Activated CD8-positive, alpha-beta memory T cell treated with anti-CD3 and anti-CD28 coated beads for 1 hour (primary cell): ENCODE measurements at regions not wholly inside any gene's neighbourhood (a gene's known extent, or its start where the extent isn't known, plus 50 kb on each side); places are given as distances from the start of the nearest gene placed in this dataset.

ENCODE experiments used
- DNase-seq, 2 donors: peaks; one replicate each; pipeline ENCODE4 v3.0.0-alpha.2; 2020; ENCODE audit warnings: low read depth in 1 of 2; ENCODE audit errors: extremely low read depth in 1 of 2

DNA sequence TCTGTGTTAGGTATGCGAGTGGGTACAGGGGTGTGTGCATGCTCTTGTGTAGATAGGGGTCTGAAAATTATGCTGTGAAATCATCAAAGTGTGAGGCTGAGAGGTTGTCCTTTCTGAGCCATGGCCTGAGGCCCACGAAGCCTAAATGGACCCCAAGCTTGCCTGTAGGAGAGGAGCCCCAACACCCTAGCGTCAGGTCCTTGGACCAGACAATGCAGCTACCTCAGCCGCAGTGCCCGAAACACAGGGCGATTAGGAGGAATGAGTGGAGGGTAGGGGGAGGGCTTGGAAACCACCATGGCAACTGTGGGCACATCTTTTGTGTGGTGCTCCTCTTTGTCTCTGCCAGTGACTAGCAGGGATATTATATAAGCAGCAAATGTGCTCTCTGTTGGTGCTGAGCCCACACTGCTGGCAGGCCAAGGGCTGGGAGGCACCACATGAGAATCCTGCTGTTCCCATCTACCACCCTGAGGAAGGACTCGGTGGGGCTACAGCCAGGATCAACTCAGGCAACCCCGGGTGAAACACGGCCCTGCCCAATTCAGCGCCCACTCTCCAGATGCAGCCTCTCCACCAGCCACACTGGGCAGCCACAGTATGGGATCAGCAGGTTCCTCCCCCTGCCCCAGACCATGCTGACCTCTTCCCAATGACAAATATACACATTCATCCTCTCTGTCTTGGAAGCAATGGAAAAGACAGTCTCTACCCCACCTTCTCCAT is 84.6 kb upstream of the FSTL4 start:
- no peak for DNase-seq

DNA sequence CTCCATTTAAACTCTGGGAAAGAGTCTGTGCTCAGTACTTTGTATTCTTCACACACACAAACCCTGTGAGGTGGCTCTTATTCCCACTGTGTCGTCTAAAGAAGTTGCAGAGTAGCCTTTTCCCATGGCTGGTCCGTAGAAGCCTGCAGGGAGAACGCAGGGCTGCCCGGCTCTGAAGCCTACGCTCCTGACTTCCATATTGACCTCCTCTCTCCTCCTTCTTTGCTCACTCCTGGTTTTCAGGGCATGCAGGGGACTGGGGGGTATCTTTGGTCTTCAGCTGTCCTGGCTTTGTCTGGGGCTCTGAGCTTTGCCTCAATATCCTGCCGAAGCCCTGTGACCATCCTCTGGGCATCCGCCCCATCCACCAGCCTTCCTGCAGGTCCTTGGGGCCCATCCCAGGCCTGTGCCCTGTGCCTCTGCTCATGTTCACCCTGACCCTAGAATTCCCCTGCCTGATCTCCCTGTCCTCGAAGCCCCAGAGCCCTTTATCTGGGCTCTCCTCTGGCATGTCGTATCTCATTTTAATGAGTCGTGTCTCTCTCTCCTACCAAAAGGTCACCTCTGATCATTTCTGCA is 83.8 kb upstream of the FSTL4 start:
- no peak for DNase-seq

GRCh38 chr5:133694181-133694831 is 82.0 kb upstream of the FSTL4 start:
- no peak for DNase-seq

DNA sequence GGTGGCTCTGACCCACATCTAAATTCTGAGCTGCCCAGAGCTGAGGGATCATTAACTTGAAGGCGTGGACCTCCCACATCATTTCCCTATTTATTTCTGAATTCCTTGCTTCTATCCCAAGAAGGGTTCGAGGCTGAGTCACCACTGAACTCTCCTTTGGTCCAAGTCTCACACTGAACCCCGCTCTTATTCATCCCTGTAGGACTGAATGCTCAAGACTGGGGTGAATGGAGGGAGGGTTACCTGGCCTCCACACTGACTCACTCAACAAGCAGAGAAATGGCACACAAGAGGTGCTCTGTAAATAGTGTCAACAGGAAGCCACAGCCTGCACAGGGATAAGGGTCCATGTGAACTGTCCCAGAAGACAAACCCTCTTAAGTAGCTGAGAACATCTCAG is 79.1 kb upstream of the FSTL4 start:
- DNase-seq: no peak

- DNase-seq: no peak
Measured at GRCh38 chr5:133690746-133691145, 78.4 kb upstream of the FSTL4 start.

GRCh38 chr5:133688391-133688790 is 76.0 kb upstream of the FSTL4 start:
- DNase-seq: no peak

- DNase-seq: no peak
Measured at GRCh38 chr5:133687212-133688061, 75.1 kb upstream of the FSTL4 start.

DNA sequence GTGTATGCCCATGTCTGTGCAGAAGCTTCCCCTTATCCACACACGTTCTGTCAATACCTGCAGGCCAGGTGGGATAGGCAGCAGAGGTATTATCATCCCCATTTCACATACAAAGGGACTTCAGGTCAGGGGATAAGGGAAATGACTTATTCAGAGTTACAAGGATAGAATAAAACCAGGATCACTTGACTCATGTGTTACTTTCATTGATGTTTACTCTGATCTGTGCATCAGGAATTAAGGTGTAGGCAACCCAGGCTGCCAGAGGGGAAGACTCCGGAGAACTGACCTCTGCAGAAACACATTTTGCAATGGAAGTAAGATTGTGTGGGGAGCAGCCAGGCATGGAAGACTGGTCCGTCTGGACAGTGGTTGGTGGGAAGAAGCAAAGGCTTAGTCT is 74.2 kb upstream of the FSTL4 start:
- no peak for DNase-seq

- no peak for DNase-seq
Measured at GRCh38 chr5:133685402-133686018, 73.2 kb upstream of the FSTL4 start.

GRCh38 chr5:133683646-133684596 is 71.6 kb upstream of the FSTL4 start:
- DNase-seq: no peak

- no peak for DNase-seq
Measured at GRCh38 chr5:133682451-133682850, 70.1 kb upstream of the FSTL4 start.

DNA sequence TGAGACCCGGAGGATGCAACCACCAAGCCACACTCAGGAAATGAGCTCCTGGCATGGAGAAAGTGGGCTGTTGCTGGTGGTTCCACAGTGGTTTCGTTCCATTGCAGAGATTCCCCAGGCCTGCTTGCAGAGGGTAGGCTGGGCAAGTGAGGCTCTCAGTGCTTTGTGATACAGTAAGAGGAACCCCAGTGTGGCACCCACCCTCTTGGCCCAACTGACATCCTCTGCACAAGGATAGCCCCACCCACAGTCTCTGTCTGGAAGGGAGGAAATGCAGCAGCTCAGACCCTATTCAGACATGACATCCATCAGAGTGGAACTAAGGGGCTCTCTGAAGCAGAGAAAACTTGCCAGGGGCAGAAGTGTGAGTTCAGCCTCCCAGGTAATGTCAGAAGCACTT is 69.6 kb upstream of the FSTL4 start:
- no peak for DNase-seq

- DNase-seq: no peak
Measured at GRCh38 chr5:133680830-133681565, 68.7 kb upstream of the FSTL4 start.

DNA sequence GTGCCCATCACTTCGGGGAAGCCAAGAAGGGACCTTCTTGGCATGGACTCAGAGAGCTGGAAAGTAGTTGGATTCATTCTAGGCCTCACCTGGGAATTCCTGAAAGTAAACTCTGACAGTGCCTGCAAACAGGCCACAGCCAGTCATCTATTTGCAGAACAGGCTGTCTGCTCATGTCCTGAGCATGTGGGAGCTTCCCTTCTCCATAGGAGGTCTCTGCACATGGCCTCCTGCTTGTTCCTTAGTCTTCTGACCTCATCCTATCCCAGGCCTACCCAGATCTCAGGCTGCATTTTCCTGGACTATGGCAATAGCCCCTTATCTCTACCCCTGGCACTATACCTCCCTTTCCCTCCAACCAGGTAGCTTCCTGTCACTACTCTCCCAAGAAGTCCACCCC is 67.2 kb upstream of the FSTL4 start:
- no peak for DNase-seq

DNA sequence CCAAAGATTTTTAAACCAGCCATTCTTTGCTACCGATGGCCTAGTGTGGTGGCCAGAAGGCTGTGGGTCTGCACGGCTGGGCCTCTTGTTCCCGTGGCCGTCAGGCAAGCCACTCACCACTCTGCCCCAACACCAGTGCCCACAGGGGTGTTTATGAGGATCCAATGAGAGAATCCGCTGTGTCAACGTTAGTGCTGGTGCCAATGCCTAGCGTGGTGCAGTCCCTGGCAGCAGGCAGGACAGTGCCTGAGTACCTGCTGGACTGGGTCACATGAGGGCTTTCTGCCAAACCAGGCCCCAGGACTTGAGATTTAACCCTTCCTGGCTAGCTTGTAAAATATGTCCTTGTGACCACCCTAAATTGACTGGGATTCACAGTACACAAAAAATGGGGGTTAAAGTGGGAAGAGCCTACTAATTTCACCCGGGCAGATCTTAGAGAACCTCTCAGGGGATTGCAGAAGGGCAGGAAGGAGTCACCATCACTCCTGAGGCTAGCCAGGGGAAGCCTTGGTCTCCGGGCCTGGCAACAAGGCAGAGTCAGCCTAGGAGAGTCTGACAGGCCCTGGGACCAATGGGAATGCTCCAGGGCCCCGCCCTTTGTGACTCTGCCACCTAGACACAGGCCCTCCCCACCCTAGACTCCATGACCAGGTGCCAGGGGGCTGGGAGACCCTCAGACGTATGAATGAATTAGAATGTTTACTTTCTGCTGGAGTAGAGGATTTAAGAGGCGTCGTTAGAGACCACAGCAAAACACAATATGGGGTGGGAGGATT is 63.2 kb upstream of the FSTL4 start:
- DNase-seq: no peak

GRCh38 chr5:133670336-133670735 is 58.0 kb upstream of the FSTL4 start:
- DNase-seq: no peak

DNA sequence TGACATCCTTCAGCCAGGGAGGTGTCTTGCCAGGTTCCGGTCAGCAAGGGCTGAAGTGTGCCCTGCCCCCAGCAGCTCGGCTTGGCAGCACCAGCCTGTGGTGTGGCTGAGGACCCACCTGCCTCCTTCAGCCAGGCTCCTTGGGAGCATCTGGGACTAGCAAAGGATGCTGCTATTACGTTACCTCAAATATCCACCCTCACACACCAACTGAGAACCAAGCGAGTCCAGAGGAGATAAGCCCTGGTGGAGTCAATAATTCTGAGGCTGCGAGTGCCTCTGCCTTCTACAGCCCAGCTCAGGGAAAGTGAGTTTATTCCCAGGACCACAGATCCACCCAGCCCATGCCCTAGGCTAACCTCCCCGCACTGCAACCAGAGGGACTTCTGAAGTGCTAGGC is 57.1 kb upstream of the FSTL4 start:
- no peak for DNase-seq

- no peak for DNase-seq
Measured at GRCh38 chr5:133668458-133668857, 56.1 kb upstream of the FSTL4 start.
